H1 (cell line): ENCODE measurements at regions not wholly inside any gene's neighbourhood (a gene's known extent, or its start where the extent isn't known, plus 50 kb on each side); places are given as distances from the start of the nearest gene placed in this dataset.

Experiments used
- CTCF ChIA-PET: fragments of 300-600 bp; sonication (Branson Sonifier 250); formaldehyde crosslinking; loops from one replicate; lab custom pipeline; 2021; ENCODE audit not compliant: partially characterized antibody; lab: Charles Lee
- POLR2A ChIA-PET: fragments of 300-600 bp; sonication (Branson Sonifier 250); formaldehyde crosslinking; loops from one replicate; lab custom pipeline; 2021; ENCODE audit warnings: inconsistent platforms; ENCODE audit not compliant: partially characterized antibody; lab: Charles Lee
- DNase-seq, 2 experiments: peaks; one replicate each; pipeline versions ENCODE4 v3.0.0 to v3.0.0-alpha.2; 2010 to 2022; ENCODE audit warnings: low spot score in 2 of 2, low read depth in 1 of 2, mixed read lengths in 1 of 2
- FAIRE-seq: peaks from 2 replicates; lab custom pipeline; 2011; peaks lifted over from hg19 to GRCh38; lab: Jason Lieb, UNC
- H2AFZ ChIP-seq: 2 replicates; pipeline ENCODE4 v1.8.1; 2012; ENCODE audit warnings: low read length, inconsistent platforms
- H2AK5ac ChIP-seq: 2 replicates; pipeline ENCODE4 v1.6.1; 2013; ENCODE audit warnings: low read depth, low read length
- H2BK120ac ChIP-seq: replicated peaks from 2 replicates; pipeline ENCODE3; 2013; ENCODE audit warnings: low read depth, low read length, inconsistent platforms
- H2BK12ac ChIP-seq: 2 replicates; pipeline ENCODE4 v1.6.1; 2013; ENCODE audit warnings: low read depth, low read length
- H2BK15ac ChIP-seq: 2 replicates; pipeline ENCODE4 v1.6.1; 2013; ENCODE audit warnings: low read length
- H2BK20ac ChIP-seq: 2 replicates; pipeline ENCODE4 v1.6.1; 2013; ENCODE audit warnings: low read length
- H2BK5ac ChIP-seq: 2 replicates; pipeline ENCODE4 v1.6.1; 2013; ENCODE audit warnings: low read depth, low read length
- H3K14ac ChIP-seq: 2 replicates; pipeline ENCODE4 v1.6.1; 2013; ENCODE audit warnings: inconsistent platforms; ENCODE audit not compliant: insufficient read length
- H3K18ac ChIP-seq: 2 replicates; pipeline ENCODE4 v1.6.1; 2013; ENCODE audit warnings: low read length; ENCODE audit errors: extremely low read depth
- H3K23ac ChIP-seq: 2 replicates; pipeline ENCODE4 v1.6.1; 2013; ENCODE audit warnings: inconsistent platforms; ENCODE audit not compliant: insufficient read length
- H3K23me2 ChIP-seq: 2 replicates; pipeline ENCODE4 v1.6.1; 2013; ENCODE audit warnings: low read depth, low read length
- H3K27ac ChIP-seq: 2 replicates; pipeline ENCODE4 v1.6.1; 2011; ENCODE audit warnings: low read depth, low read length, inconsistent platforms
- H3K27me3 ChIP-seq, 4 experiments: replicated peaks in 1 of 4; 1 replicate in 1 of 4; 2 replicates in 3 of 4; pipeline versions ENCODE4 v1.6.1 to v1.8.1; 2011 to 2013; ENCODE audit warnings: low read length in 3 of 4, mild to moderate bottlenecking in 3 of 4, inconsistent platforms in 2 of 4, mixed read lengths in 2 of 4, moderate library complexity in 1 of 4; ENCODE audit not compliant: control insufficient read depth in 3 of 4, insufficient read depth in 3 of 4; ENCODE audit errors: extremely low read depth in 1 of 4
- H3K36me3 ChIP-seq, 4 experiments: 2 replicates each; pipeline versions ENCODE4 v1.6.1 to v1.8.1; 2011 to 2013; ENCODE audit warnings: mild to moderate bottlenecking in 4 of 4, low read length in 3 of 4, moderate library complexity in 2 of 4, control low read depth in 1 of 4, inconsistent platforms in 1 of 4; ENCODE audit not compliant: insufficient read depth in 4 of 4, control insufficient read depth in 2 of 4
- H3K4ac ChIP-seq: replicated peaks from 2 replicates; pipeline ENCODE3; 2013; ENCODE audit warnings: low read length, low read depth, mixed read lengths, inconsistent platforms; ENCODE audit not compliant: insufficient read length
- H3K4me1 ChIP-seq, 4 experiments: replicated peaks in 1 of 4; 1 replicate in 1 of 4; 2 replicates in 3 of 4; pipeline versions ENCODE4 v1.6.1 to v1.8.1; 2011 to 2013; ENCODE audit warnings: low read length in 3 of 4, inconsistent platforms in 2 of 4, mixed read lengths in 1 of 4; ENCODE audit not compliant: insufficient read depth in 4 of 4, control insufficient read depth in 3 of 4
- H3K4me2 ChIP-seq, 2 experiments: 2 replicates each; pipeline versions ENCODE4 v1.6.1 to v1.8.1; 2011 to 2013; ENCODE audit warnings: low read depth in 2 of 2, low read length in 2 of 2, control low read depth in 1 of 2, inconsistent platforms in 1 of 2, mild to moderate bottlenecking in 1 of 2; ENCODE audit not compliant: insufficient read depth in 1 of 2
- H3K4me3 ChIP-seq, 4 experiments: fragments of 200-600, 300-600 bp in 1 of 4; sonication (generic), shearing (Covaris generic), sonication (Bioruptor Twin) in 1 of 4; 2 replicates each; pipeline versions ENCODE4 v1.5.1 to v1.8.1; 2011 to 2016; ENCODE audit warnings: low read length in 4 of 4, low read depth in 3 of 4, control low read depth in 2 of 4, inconsistent platforms in 2 of 4, mild to moderate bottlenecking in 2 of 4, mixed read lengths in 1 of 4, moderate library complexity in 1 of 4; ENCODE audit not compliant: insufficient read depth in 2 of 4; ENCODE audit errors: extremely low read depth in 1 of 4
- H3K56ac ChIP-seq: replicated peaks from 2 replicates; pipeline ENCODE3; 2013; ENCODE audit warnings: low read depth, mild to moderate bottlenecking, mixed read lengths, low read length, inconsistent platforms; ENCODE audit not compliant: insufficient read length
- H3K79me1 ChIP-seq: 2 replicates; pipeline ENCODE4 v1.6.1; 2013; ENCODE audit warnings: low read depth, low read length, control low read depth
- H3K79me2 ChIP-seq, 2 experiments: 2 replicates each; pipeline versions ENCODE4 v1.6.1 to v1.8.1; 2012 to 2013; ENCODE audit warnings: low read length in 2 of 2, mild to moderate bottlenecking in 2 of 2, inconsistent platforms in 1 of 2; ENCODE audit not compliant: insufficient read depth in 2 of 2, control insufficient read depth in 1 of 2
- H3K9ac ChIP-seq, 4 experiments: replicated peaks in 1 of 4; 1 replicate in 1 of 4; 2 replicates in 3 of 4; pipeline versions ENCODE4 v1.6.1 to v1.8.1; 2011 to 2013; ENCODE audit warnings: low read depth in 3 of 4, low read length in 3 of 4, control low read depth in 2 of 4, mild to moderate bottlenecking in 2 of 4, moderate library complexity in 2 of 4, inconsistent platforms in 1 of 4; ENCODE audit errors: extremely low read depth in 1 of 4
- H3K9me3 ChIP-seq, 2 experiments: 2 replicates each; pipeline versions ENCODE4 v1.6.1 to v1.8.1; 2012 to 2013; ENCODE audit warnings: mild to moderate bottlenecking in 2 of 2, moderate library complexity in 2 of 2, control low read depth in 1 of 2, inconsistent platforms in 1 of 2, low read depth in 1 of 2, low read length in 1 of 2, mixed read lengths in 1 of 2; ENCODE audit not compliant: insufficient read depth in 2 of 2
- H4K20me1 ChIP-seq, 2 experiments: replicated peaks in 1 of 2; 2 replicates each; pipeline versions ENCODE3 to v1.8.1; 2011 to 2013; ENCODE audit warnings: inconsistent platforms in 2 of 2, low read length in 2 of 2, mild to moderate bottlenecking in 1 of 2; ENCODE audit not compliant: insufficient read depth in 2 of 2, control insufficient read depth in 1 of 2
- H4K5ac ChIP-seq: 2 replicates; pipeline ENCODE4 v1.6.1; 2013; ENCODE audit warnings: low read length, low read depth, mixed read lengths, inconsistent platforms; ENCODE audit not compliant: insufficient read length
- H4K8ac ChIP-seq: 2 replicates; pipeline ENCODE4 v1.8.0; 2013; ENCODE audit warnings: mild to moderate bottlenecking, moderate library complexity, low read length, inconsistent platforms; ENCODE audit not compliant: insufficient read depth; ENCODE audit errors: extremely low read depth
- H4K91ac ChIP-seq: replicated peaks from 2 replicates; pipeline ENCODE3; 2013; ENCODE audit warnings: low read length, mixed read lengths, inconsistent platforms; ENCODE audit not compliant: insufficient read length
- BACH1 ChIP-seq: IDR thresholded peaks from 2 replicates; pipeline ENCODE4 v1.6.1; 2012; ENCODE audit warnings: low read length, improper control_type of control experiment
- CREB1 ChIP-seq: IDR thresholded peaks from 2 replicates; pipeline ENCODE4 v1.6.1; 2012; ENCODE audit warnings: inconsistent platforms
- GABPA ChIP-seq: IDR thresholded peaks from 2 replicates; pipeline ENCODE4 v1.6.1; 2011; ENCODE audit warnings: mild to moderate bottlenecking, low read length, moderate library complexity, borderline replicate concordance; ENCODE audit not compliant: insufficient read depth
- GTF2F1 ChIP-seq: IDR thresholded peaks from 2 replicates; pipeline ENCODE4 v1.6.1; 2012; ENCODE audit warnings: low read depth, low read length, improper control_type of control experiment, borderline replicate concordance
- KDM1A ChIP-seq: fragments of 200-600, 300-600 bp; sonication (generic); IDR thresholded peaks from 2 replicates; pipeline ENCODE4 v1.7.1; 2016; ENCODE audit warnings: mild to moderate bottlenecking, low read length, borderline replicate concordance
- POLR2A ChIP-seq, 2 experiments: IDR thresholded peaks; 1 replicate in 1 of 2; 2 replicates in 1 of 2; pipeline ENCODE4 v1.6.1; 2011; ENCODE audit warnings: low read depth in 2 of 2, low read length in 2 of 2, mild to moderate bottlenecking in 2 of 2; ENCODE audit errors: control extremely low read depth in 1 of 2
- RBBP5 ChIP-seq: IDR thresholded peaks from 2 replicates; pipeline ENCODE4 v1.7.1; 2012; ENCODE audit warnings: low read depth, mild to moderate bottlenecking, inconsistent platforms, low read length, moderate library complexity, borderline replicate concordance
- SIX5 ChIP-seq: IDR thresholded peaks from 2 replicates; pipeline ENCODE4 v1.6.1; 2011; ENCODE audit warnings: mild to moderate bottlenecking, low read depth, low read length
- SRF ChIP-seq: IDR thresholded peaks from 2 replicates; pipeline ENCODE4 v1.6.1; 2011; ENCODE audit warnings: mild to moderate bottlenecking, low read depth, low read length, moderate library complexity
- TAF7 ChIP-seq: optimal IDR thresholded peaks from 2 replicates; pipeline ENCODE3; 2011; ENCODE audit warnings: low read depth, mild to moderate bottlenecking, inconsistent platforms, low read length, moderate library complexity, borderline replicate concordance
- TEAD4 ChIP-seq: IDR thresholded peaks from 2 replicates; pipeline ENCODE4 v1.6.1; 2012; ENCODE audit warnings: low read depth, low read length, inconsistent platforms, mixed read lengths
- WGBS, 2 experiments: shearing (Covaris generic) in 1 of 2; methylation state at CpG; one replicate each; pipeline versions ENCODE4 v1.1.6 to v1.1.7; 2013 to 2015; ENCODE audit warnings: low lambda C conversion rate in 2 of 2, mixed read lengths in 2 of 2, inconsistent platforms in 1 of 2, low coverage in 1 of 2, missing lambda C conversion rate in 1 of 2; ENCODE audit not compliant: insufficient replicate concordance in 2 of 2, insufficient coverage in 1 of 2, insufficient read length in 1 of 2; ENCODE audit errors: extremely low coverage in 1 of 2, missing lambda C conversion rate in 1 of 2; 5-methylcytosine and 5-hydroxymethylcytosine counted together
- TF ChIP-seq, protein P1 (sequence below): IDR thresholded peaks from 2 replicates; pipeline ENCODE4 v1.6.1; 2012; ENCODE audit warnings: low read length, inconsistent platforms
- TF ChIP-seq, protein P2 (sequence below): IDR thresholded peaks from 2 replicates; pipeline ENCODE4 v1.6.1; 2011; ENCODE audit warnings: low read length, improper control_type of control experiment

DNA sequence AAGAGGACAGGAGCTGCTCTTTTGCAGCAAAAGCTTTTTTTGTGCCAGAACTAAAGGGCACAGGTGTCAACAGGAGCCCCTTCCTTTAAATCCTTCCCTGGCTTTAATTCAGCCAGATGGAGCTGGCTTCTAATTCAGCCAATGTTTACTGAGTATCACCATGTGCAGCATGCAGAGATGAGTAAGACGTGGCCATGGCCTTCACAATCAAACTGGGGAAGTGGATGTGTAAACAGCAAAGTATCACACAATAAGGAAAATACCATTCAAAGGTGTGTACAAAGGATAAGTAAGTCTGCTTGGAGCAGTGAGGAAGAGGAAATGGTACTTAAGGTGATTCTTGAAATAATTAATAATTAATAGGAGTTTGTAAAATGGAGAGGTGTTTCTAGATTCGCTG is 243.4 kb downstream of the NXPE2 start:
- H2AFZ ChIP-seq: no peak overlapping the region
- FAIRE-seq: no peak
- no peak overlapping the region for H2BK12ac ChIP-seq
- no peak overlapping the region for H3K9ac ChIP-seq
- H2BK5ac ChIP-seq: no peak overlapping the region
- no peak overlapping the region for H3K18ac ChIP-seq
- no peak overlapping the region for H4K91ac ChIP-seq
- H2AK5ac ChIP-seq: no peak overlapping the region
- H3K27me3 ChIP-seq: no peaks in the 10 kb centered on the region
- CTCF ChIA-PET: interaction anchor here (0.9 kb wide), 2 partner anchors 30 to 75 kb away, joined by 3 to 4 read pairs; no protein-coding TSS in a partner anchor
- no peak for DNase-seq
- H3K56ac ChIP-seq: no peak overlapping the region
- H3K4me1 ChIP-seq: no peaks in the 10 kb centered on the region
- H3K4me3 ChIP-seq: no peak overlapping the region
- no peaks in the 10 kb centered on the region for H3K36me3 ChIP-seq
- no peak overlapping the region for H3K23ac ChIP-seq
- H4K8ac ChIP-seq: no peak overlapping the region
- H3K14ac ChIP-seq: no peak overlapping the region
- no peak overlapping the region for H2BK120ac ChIP-seq
- POLR2A ChIA-PET: no interaction called here
- no peak overlapping the region for H3K27ac ChIP-seq
- 92% methylated on average over 2 of the region's 2 CpGs; no CpG with 5 or more reads in 1 of the 2 experiments for WGBS, 2 experiments
- no peak overlapping the region for H3K4ac ChIP-seq
- no peaks in the 10 kb centered on the region for H3K9me3 ChIP-seq
- H3K23me2 ChIP-seq: no peaks in the 10 kb centered on the region
- H4K5ac ChIP-seq: no peak overlapping the region
- no peak overlapping the region for H3K4me2 ChIP-seq
- H2BK20ac ChIP-seq: no peak overlapping the region
- no peaks in the 10 kb centered on the region for H3K79me2 ChIP-seq
- no peaks in the 10 kb centered on the region for H3K79me1 ChIP-seq
- no peak overlapping the region for H2BK15ac ChIP-seq
- no peaks in the 10 kb centered on the region for H4K20me1 ChIP-seq
- TF ChIP-seq RBBP5: no peak
- no peak for TF ChIP-seq BACH1
- TF ChIP-seq, protein P1, sequence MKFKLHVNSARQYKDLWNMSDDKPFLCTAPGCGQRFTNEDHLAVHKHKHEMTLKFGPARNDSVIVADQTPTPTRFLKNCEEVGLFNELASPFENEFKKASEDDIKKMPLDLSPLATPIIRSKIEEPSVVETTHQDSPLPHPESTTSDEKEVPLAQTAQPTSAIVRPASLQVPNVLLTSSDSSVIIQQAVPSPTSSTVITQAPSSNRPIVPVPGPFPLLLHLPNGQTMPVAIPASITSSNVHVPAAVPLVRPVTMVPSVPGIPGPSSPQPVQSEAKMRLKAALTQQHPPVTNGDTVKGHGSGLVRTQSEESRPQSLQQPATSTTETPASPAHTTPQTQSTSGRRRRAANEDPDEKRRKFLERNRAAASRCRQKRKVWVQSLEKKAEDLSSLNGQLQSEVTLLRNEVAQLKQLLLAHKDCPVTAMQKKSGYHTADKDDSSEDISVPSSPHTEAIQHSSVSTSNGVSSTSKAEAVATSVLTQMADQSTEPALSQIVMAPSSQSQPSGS: no peak
- TF ChIP-seq, protein P2, sequence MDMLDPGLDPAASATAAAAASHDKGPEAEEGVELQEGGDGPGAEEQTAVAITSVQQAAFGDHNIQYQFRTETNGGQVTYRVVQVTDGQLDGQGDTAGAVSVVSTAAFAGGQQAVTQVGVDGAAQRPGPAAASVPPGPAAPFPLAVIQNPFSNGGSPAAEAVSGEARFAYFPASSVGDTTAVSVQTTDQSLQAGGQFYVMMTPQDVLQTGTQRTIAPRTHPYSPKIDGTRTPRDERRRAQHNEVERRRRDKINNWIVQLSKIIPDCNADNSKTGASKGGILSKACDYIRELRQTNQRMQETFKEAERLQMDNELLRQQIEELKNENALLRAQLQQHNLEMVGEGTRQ: no peak
- no peak for TF ChIP-seq POLR2A (IDR thresholded peaks at IDR 0.05; ENCODE audit: control extremely low read depth in 1 of 2, low read depth in 2 of 2, low read length in 2 of 2)
- no peak for TF ChIP-seq CREB1
- TF ChIP-seq SIX5: no peak
- no peak for TF ChIP-seq KDM1A
- no peak for TF ChIP-seq TEAD4
- TF ChIP-seq GTF2F1: no peak
- TF ChIP-seq GABPA: no peak
- no peak for TF ChIP-seq TAF7
- no peak for TF ChIP-seq SRF
